ENCODE measurements at regions not wholly inside any gene's neighbourhood (a gene's known extent, or its start where the extent isn't known, plus 50 kb on each side); places are given as distances from the start of the nearest gene placed in this dataset.

GRCh38 chr2:207385076-207385475, 144.7 kb upstream of the CREB1 start:
- H3K9me3 ChIP-seq, result peaks cover 19% of the 10 kb centered on the region
- H3K27ac ChIP-seq, result no peak overlapping the region
- no peaks in the 10 kb centered on the region for H3K4me1 ChIP-seq
- H3K4me3 ChIP-seq, result no peak overlapping the region
- no peaks in the 10 kb centered on the region for H3K27me3 ChIP-seq
- no peak overlapping the region for H3K4me2 ChIP-seq
- no peak overlapping the region for H3K9ac ChIP-seq
- no peaks in the 10 kb centered on the region for H3K36me3 ChIP-seq
- H4K20me1 ChIP-seq, result no peaks in the 10 kb centered on the region
- no peak for TF ChIP-seq Cebpa-rat (IDR thresholded peaks at IDR 0.05)

- Histone ChIP-seq H3K4me2 (no peak overlapping the region), H3K9ac (no peak overlapping the region), H3K9me3 (peaks cover 12% of the 10 kb centered on the region), H4K20me1 (no peaks in the 10 kb centered on the region), H3K27me3 (no peaks in the 10 kb centered on the region), H3K4me3 (no peak overlapping the region), H3K36me3 (no peaks in the 10 kb centered on the region), H3K27ac (no peak overlapping the region), H3K4me1 (no peaks in the 10 kb centered on the region)
- TF ChIP-seq Cebpa-rat (IDR thresholded peaks at IDR 0.05), result no peak
Measured at GRCh38 chr2:207385903-207386302, 143.9 kb upstream of the CREB1 start.

- H3K4me2 ChIP-seq, result no peak overlapping the region
- no peak for TF ChIP-seq Cebpa-rat (IDR thresholded peaks at IDR 0.05)
Measured at GRCh38 chr2:207387001-207387571, 142.7 kb upstream of the CREB1 start.

GRCh38 chr2:207390302-207391095, 139.3 kb upstream of the CREB1 start:
- Histone ChIP-seq H3K4me3 (no peak overlapping the region), H3K27me3 (no peaks in the 10 kb centered on the region), H3K9me3 (no peaks in the 10 kb centered on the region), H3K27ac (no peak overlapping the region), H3K4me2 (no peak overlapping the region), H4K20me1 (no peaks in the 10 kb centered on the region), H3K36me3 (no peaks in the 10 kb centered on the region), H3K9ac (no peak overlapping the region), H3K4me1 (no peaks in the 10 kb centered on the region)
- TF ChIP-seq Cebpa-rat (IDR thresholded peaks at IDR 0.05), result no peak

More at GRCh38 chr2:207387001-207387571, 142.7 kb upstream of the CREB1 start:
- H3K9ac ChIP-seq, result no peak overlapping the region
- H3K27ac ChIP-seq, result no peak overlapping the region
- no peaks in the 10 kb centered on the region for H4K20me1 ChIP-seq
- H3K9me3 ChIP-seq, result peaks cover 6% of the 10 kb centered on the region; the same call in 1 of the 2 replicates
- H3K27me3 ChIP-seq, result no peaks in the 10 kb centered on the region
- H3K36me3 ChIP-seq, result no peaks in the 10 kb centered on the region
- no peaks in the 10 kb centered on the region for H3K4me1 ChIP-seq
- no peak overlapping the region for H3K4me3 ChIP-seq

- no peaks in the 10 kb centered on the region for H3K4me1 ChIP-seq
- no peak for TF ChIP-seq Cebpa-rat (IDR thresholded peaks at IDR 0.05)
- no peak overlapping the region for H3K27ac ChIP-seq
- H3K9ac ChIP-seq, result no peak overlapping the region
- no peak overlapping the region for H3K4me2 ChIP-seq
- no peaks in the 10 kb centered on the region for H3K27me3 ChIP-seq
- H4K20me1 ChIP-seq, result no peaks in the 10 kb centered on the region
- H3K36me3 ChIP-seq, result no peaks in the 10 kb centered on the region
- H3K4me3 ChIP-seq, result no peak overlapping the region
- H3K9me3 ChIP-seq, result no peaks in the 10 kb centered on the region
Measured at GRCh38 chr2:207394203-207394781, 135.5 kb upstream of the CREB1 start.

GRCh38 chr2:207394812-207395534, 134.8 kb upstream of the CREB1 start:
- no peak for TF ChIP-seq Cebpa-rat (IDR thresholded peaks at IDR 0.05)
- Histone ChIP-seq H3K9ac (no peak overlapping the region), H3K9me3 (no peaks in the 10 kb centered on the region), H3K4me1 (no peaks in the 10 kb centered on the region), H3K27me3 (no peaks in the 10 kb centered on the region), H4K20me1 (no peaks in the 10 kb centered on the region), H3K27ac (no peak overlapping the region), H3K36me3 (no peaks in the 10 kb centered on the region), H3K4me3 (no peak overlapping the region), H3K4me2 (no peak overlapping the region)

- no peaks in the 10 kb centered on the region for H3K4me1 ChIP-seq
- no peak overlapping the region for H3K4me3 ChIP-seq
- TF ChIP-seq Cebpa-rat (IDR thresholded peaks at IDR 0.05), result no peak
- H3K27ac ChIP-seq, result no peak overlapping the region
- H3K9ac ChIP-seq, result no peak overlapping the region
- H4K20me1 ChIP-seq, result no peaks in the 10 kb centered on the region
- no peaks in the 10 kb centered on the region for H3K27me3 ChIP-seq
- no peaks in the 10 kb centered on the region for H3K9me3 ChIP-seq
- H3K36me3 ChIP-seq, result no peaks in the 10 kb centered on the region
- H3K4me2 ChIP-seq, result no peak overlapping the region
Measured at GRCh38 chr2:207395535-207396251, 134.1 kb upstream of the CREB1 start.

GRCh38 chr2:207397917-207398655, 131.7 kb upstream of the CREB1 start:
- Histone ChIP-seq H3K9me3 (no peaks in the 10 kb centered on the region), H3K9ac (no peak overlapping the region), H3K27me3 (no peaks in the 10 kb centered on the region), H4K20me1 (no peaks in the 10 kb centered on the region), H3K27ac (no peak overlapping the region), H3K4me2 (no peak overlapping the region), H3K36me3 (no peaks in the 10 kb centered on the region), H3K4me3 (no peak overlapping the region), H3K4me1 (no peaks in the 10 kb centered on the region)
- TF ChIP-seq Cebpa-rat (IDR thresholded peaks at IDR 0.05), result no peak

GRCh38 chr2:207399301-207399700, 130.5 kb upstream of the CREB1 start:
- no peaks in the 10 kb centered on the region for H4K20me1 ChIP-seq
- no peak overlapping the region for H3K9ac ChIP-seq
- H3K4me2 ChIP-seq, result no peak overlapping the region
- H3K4me3 ChIP-seq, result no peak overlapping the region
- no peak for TF ChIP-seq Cebpa-rat (IDR thresholded peaks at IDR 0.05)
- H3K36me3 ChIP-seq, result no peaks in the 10 kb centered on the region
- H3K9me3 ChIP-seq, result no peaks in the 10 kb centered on the region
- no peaks in the 10 kb centered on the region for H3K27me3 ChIP-seq
- H3K4me1 ChIP-seq, result no peaks in the 10 kb centered on the region
- H3K27ac ChIP-seq, result no peak overlapping the region
